GM21717 (cell line): ENCODE measurements at regions not wholly inside any gene's neighbourhood (a gene's known extent, or its start where the extent isn't known, plus 50 kb on each side); places are given as distances from the start of the nearest gene placed in this dataset.

Experiments
- ATAC-seq: cut with Tn5 transposase; IDR thresholded peaks from one replicate; pipeline ENCODE4 v1.9.1; 2021; ENCODE audit warnings: mild to moderate bottlenecking, moderate library complexity; ENCODE audit not compliant: unreplicated experiment

- ATAC-seq: no peak
These were observed 57.8 kb upstream of the ID2 start for GRCh38 chr2:8623958-8624591.

- no peak for ATAC-seq
These were observed 56.9 kb upstream of the ID2 start for GRCh38 chr2:8624855-8625398.

- ATAC-seq: no peak
These were observed 56.2 kb upstream of the ID2 start for GRCh38 chr2:8625399-8626300.

- ATAC-seq: no peak
These were observed 55.3 kb upstream of the ID2 start for GRCh38 chr2:8626572-8626971.

DNA sequence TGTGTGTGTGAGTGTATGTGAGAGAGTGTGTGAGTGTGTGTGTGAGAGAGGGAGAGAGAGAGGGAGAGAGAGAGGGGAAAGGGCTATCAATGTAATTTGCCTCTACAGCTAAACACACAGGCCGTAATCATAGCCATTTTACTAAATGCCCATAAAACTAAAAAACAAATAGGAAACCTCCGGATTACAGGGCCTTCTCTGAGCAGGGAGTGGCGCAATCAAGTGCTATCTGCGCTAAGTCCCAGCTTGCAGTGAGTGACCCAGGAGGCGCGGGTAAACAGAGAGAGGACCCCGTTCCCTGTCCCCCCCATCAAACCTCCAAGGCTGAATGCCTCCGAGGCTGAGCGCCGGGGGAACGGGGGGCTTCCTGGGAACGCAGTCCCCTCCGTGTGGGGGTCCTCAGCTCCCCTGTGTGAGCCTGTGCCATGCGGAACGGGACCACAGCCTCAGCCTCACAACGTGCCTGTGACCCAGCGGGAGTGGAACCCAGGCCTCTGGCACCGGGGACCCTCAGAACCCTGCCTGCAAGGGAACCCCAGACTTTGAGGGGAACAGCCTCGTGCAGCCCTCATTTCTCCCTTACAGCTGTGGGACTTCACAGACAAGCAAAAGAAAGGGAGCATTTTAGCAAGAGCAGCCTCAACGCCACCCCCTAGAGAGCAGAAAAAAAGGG is 54.7 kb upstream of the ID2 start:
- ATAC-seq: no peak

GRCh38 chr2:8627692-8628085 is 54.2 kb upstream of the ID2 start:
- no peak for ATAC-seq

DNA sequence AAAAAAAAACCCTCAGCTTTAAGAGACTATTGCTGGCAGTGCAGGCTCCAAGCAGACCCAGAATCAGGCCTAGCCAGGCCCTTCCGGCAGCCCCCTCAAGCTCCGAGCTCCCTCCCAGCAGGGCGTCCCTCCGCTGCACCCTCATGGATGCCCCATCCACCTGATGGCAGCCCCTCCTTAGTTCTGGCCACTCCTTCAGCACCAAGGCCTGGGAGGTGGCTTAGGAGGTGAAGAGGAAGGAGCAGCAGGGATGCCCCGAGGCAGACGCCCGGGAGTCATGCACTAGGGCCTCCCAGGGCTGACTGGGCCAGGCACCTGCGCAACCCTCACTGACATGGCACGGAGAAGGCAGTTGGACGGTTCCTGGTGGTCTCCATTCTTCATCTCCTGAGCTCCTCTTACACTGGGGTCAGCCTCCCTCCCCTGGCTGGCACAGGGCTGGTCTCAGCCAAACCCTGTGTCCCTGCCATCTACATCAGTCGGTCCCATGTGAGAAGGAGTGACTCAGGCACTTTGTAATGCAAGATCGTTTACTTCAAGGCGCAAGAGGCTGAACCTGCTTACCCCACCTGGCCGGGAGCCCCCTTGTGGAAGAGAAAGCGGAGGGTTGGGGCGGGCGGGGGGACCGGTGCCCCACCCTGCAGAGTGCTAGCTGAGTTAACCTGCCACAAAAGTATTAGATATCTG is 53.5 kb upstream of the ID2 start:
- ATAC-seq: no peak

DNA sequence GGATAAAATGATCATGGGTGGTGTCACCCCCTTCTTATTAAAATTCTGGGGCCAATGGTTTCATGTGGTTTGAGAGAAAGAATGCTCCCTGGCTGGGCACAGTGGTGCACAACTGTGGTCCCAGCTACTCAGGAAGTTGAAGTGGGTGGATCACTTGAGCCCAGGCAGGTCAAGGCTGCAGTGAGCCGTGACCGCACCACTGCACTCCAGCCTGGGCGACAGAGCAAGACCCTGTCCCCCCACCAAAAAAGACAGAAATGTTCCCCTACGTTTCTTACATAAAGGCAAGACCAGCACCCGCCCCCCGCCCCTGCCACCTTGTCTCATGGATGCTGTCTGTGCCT is 53.0 kb upstream of the ID2 start:
- ATAC-seq: no peak

GRCh38 chr2:8629402-8629801 is 52.5 kb upstream of the ID2 start:
- no peak for ATAC-seq

DNA sequence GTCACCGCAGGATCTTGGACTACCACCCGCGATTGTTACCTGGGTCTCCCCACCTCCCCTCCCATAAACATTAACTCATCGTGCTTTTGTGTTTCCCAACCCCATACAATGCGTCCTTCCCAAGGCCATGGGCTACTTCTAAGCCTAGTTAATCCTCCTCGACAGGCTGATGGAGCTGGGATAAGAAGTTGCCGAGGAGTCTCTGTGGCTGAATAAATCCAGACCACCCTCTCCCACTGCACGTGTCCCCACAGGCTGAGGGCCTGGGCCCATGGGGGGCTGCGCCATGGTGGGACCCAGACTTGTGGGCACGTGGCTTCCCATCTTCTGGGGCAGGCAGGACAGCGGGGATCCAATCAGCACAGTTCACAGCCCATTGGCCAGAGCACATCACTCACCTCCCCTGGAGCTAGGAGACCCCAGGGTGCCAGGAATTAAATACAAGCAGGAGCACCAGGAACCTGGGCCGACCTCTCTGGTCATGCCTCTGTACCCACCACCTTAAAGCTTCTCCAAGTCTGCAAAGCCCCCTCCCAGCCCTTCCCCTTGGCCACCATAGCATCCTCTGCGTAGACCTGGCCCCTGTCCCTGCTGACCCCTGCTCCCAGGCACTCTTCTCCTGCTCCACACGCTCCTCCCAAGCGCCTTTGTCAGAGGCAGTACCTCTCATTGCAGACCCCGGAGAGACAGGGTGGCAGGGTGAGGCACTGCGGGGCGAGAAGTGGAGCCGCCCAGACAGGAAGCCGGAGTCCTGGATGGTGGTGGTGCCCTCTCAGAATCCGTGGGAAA is 51.0 kb upstream of the ID2 start:
- no peak for ATAC-seq

- ATAC-seq: no peak
These were observed 50.3 kb upstream of the ID2 start for GRCh38 chr2:8631465-8632005.
